Activated CD8-positive, alpha-beta memory T cell treated with anti-CD3 and anti-CD28 coated beads for 36 hours (primary cell): ENCODE measurements at regions not wholly inside any gene's neighbourhood (a gene's known extent, or its start where the extent isn't known, plus 50 kb on each side); places are given as distances from the start of the nearest gene placed in this dataset.

ENCODE experiments used
- CTCF ChIA-PET: fragments of 350-600 bp; sonication (Branson Sonifier 250); formaldehyde crosslinking; loops from one replicate; lab custom pipeline; 2021; ENCODE audit warnings: antibody characterized with exemption; lab: Charles Lee
- POLR2A ChIA-PET: fragments of 350-600 bp; sonication (Branson Sonifier 250); formaldehyde crosslinking; loops from one replicate; lab custom pipeline; 2021; ENCODE audit warnings: antibody characterized with exemption; lab: Charles Lee

GRCh38 chr6:1479601-1480221 is 90.3 kb downstream of the FOXF2 start:
- ChIA-PET CTCF (interaction anchor here (0.6 kb wide), 1 partner anchor 1292 kb away, joined by 3 read pairs; no protein-coding TSS in a partner anchor), POLR2A (no interaction called here)

DNA sequence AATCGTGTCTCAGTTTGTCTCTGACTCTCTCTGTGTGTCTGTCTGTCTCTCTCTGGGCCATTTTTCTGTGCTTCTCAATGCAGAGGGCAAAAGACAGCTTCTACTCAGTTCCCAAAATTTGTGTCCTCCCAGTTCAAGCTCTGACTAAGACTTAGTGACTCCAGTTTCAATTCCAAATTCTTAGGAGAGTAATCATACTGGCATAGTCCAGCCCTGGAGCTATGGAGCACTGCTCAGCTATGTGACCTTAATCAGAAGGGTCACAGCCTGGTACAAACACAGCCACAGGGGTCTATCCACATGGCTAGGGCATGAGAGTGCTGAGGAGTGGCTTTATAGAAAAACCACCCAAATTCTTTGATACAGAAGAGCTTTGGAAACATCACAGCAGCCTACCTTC is 91.9 kb downstream of the FOXF2 start:
- ChIA-PET POLR2A (no interaction called here), CTCF (no interaction called here)

DNA sequence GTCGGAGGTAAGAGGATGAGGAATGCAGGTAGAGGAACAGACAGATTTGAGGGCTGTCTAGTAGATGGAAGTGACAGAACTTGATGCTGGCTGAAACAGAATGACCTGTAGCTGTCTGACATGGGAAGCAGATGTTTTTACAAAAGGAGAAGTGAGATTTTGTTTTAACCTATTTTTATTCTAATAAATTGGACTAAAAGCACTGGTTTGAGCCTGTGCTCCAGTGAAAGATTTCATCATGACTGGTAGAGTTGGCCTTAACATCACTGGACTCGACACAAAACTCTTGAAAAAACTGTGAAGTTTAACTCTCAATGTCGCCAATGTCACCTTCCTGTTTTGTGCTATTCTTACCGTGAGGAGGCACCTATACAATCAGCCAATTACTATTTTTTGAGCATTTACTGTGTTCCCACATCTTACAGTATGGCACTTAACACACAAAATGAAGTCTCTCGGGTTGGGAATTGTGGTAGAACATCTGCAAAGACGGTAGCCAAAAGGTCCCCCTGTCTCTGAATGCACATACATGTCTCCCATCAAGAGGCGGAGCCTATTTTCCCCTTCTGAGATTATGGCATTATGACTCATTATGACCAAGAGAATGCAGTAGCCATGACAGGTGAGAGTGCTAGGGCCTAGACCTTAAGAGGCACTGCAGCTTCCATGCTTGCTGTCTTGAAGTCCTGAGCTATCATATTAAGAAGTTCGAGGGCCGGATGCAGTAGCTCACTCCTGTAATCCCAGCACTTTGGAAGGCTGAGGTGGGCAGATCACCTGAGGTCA is 93.2 kb downstream of the FOXF2 start:
- ChIA-PET CTCF (no interaction called here), POLR2A (no interaction called here)

DNA sequence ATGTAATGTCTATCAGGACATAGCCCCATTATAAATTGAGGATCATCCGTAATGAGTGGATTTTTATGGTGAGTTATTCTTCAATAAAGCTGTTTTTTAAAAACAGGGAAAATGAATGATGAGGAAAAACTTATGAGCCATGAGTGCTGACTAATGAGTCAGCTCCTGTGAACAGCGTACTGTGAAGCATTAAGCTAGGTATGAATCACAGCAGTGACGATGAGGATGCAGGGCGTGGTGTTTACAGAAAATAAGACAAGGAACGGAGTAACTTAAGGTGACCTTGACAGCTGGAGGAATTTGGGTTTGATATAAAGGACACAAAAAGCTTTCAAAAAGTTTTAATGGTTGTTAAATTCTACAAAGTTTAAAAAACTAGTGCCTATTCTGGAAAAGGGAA is 96.3 kb downstream of the FOXF2 start:
- CTCF ChIA-PET = no interaction called here

DNA sequence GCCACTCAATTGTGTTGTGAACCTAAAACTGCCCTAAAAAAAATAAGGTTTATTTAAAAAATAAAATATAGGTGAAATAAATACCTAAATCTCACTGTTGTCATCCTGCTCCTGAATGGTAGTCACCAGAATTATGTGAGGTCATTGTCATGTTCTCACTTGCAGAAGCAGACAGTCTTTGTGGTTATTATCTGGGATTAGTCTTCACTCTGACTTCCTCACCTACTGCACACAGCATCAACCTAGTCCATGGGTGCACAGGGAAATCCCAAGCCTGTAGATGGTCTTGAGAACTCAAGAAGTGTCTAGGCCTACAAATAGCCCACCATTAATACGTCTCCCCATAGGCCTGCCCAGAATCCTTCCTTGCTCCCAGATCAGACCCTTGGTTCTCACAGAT is 97.0 kb downstream of the FOXF2 start:
- ChIA-PET CTCF (no interaction called here), POLR2A (no interaction called here)

More for the DNA sequence above, 96.3 kb downstream of the FOXF2 start:
- POLR2A ChIA-PET = no interaction called here

DNA sequence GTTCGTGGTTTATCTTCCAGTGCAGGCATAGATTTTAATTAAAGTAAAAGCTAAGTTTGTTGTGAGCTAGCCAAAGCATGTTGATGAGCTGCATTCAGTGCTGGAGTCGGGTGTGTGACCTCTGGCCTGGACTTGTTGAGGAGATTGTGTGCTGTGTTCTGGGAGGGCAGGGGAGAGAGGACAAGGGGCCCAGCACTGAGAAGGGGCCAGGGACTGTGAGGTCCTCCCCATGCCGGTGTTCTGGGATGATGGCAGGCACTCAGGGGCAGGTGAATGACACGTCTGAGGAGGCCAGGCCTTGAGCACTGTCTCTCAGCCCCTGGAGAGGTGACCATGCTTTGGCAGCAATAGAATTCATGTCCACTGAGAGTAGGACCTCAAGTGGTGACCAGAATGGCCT is 97.9 kb downstream of the FOXF2 start:
- ChIA-PET CTCF (no interaction called here), POLR2A (no interaction called here)

- CTCF ChIA-PET = no interaction called here
- POLR2A ChIA-PET = no interaction called here
Observed at GRCh38 chr6:1491025-1491424, 101.6 kb downstream of the FOXF2 start.

DNA sequence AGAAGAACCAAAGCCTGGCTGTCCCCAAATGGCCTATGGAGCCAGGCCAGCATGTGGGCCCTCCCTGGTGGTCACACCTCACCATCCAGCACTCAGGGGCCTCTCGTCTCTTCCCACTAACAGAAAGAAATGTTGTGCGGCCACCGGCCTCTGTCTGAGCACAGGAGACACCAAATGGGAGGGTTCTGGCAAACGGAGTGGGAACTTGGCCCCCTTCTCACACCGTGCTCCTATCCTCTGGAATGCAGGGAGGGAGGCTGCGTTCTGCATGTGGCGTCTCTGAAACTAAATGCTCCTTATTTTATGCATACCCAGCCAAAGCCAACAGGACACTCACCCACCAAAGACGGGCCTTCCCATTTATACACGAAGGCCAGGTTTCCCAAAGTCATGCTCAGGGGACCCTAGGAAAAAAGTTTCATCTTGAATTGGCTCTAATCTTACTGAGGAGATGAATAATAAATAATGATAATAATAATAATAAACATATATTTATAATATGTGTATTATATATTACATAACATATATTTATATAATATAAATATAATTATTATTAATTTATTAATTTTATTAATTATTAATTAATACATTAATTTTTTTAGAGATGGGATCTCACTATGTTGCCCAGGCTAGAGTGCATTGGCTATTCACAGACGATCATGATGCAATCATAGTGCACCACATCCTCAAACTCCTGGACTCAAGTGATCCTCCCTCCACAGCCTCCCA is 102.4 kb downstream of the FOXF2 start:
- ChIA-PET CTCF (no interaction called here), POLR2A (no interaction called here)

DNA sequence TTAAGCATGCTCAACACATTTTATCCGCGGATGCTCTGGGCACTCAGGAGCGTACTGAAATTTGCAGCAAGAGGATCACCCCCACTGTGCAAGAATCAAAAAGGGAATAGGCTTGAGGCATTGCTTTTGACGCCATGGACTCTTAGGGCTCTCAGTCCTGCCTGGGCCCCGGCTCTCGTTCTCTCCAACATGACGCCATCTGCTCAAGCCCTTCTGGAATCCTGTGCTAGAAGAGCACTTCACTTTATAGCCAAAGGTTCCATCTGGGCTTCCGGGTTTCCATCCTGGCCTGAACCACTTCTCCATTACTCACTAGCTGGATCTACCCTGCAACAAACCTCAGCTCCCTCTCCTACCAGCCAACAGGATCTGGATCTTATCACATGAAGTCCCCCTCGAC is 105.3 kb downstream of the FOXF2 start:
- CTCF ChIA-PET = no interaction called here
- POLR2A ChIA-PET = no interaction called here

GRCh38 chr6:1495344-1495743 is 106.0 kb downstream of the FOXF2 start:
- ChIA-PET POLR2A (no interaction called here), CTCF (no interaction called here)

DNA sequence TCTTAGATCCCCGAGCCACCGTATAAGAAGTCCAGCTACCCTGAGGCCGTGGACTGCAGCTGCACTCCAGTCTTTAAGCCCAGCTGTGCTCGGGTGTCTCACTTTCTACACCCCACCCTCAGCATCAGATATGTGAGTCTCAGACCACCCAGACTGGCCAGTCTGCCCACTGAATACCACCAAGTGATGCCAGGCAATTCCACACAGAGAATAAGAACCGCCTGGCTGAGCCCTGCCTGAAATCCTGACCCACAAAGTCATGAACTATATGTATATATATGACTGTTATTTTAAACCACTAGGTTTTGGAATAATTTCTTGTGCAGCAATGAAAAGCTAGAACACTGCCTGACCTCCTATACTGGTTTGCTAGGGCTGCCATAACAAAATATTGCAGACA is 106.7 kb downstream of the FOXF2 start:
- ChIA-PET POLR2A (no interaction called here), CTCF (no interaction called here)

DNA sequence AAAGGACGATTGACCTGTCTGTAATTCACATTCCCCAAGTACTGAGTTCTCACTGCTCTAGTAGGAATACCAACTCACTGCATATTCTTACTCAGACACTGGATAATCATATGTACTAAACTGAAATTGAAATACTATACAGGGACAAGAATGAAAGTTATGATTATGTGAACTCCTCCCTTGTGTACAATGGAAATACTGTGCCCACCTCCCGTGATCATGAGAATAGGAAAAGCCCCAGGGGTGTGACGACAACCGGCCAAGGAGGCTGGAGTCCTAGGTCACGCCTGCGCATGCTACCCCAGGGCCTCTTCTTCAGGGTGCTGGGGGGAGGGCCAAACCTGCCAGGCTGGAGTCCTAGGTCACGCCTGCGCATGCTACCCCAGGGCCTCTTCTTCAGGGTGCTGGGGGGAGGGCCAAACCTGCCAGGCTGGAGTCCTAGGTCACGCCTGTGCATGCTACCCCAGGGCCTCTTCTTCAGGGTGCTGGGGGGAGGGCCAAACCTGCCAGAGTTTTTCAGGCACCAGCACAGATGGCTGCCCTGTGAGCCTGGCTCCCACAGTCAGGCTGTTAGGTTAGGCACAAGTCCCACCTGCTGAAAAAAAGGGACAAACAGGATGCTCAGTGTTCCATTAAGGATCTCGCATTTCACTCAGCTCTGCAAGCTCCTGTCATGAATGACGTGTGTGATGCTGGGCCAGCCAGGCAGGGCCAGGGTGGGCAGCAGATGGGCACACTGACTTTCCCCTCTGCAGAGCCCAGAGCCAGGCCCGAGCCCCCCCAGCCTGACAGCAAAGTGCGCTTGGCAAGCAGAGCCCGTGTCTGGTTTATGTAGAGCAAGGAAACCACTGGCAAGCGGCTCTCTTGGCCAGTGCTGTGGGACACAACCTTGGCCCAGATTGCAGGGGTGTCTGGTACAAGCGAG is 107.7 kb downstream of the FOXF2 start:
- CTCF ChIA-PET = no interaction called here
- POLR2A ChIA-PET = no interaction called here

- POLR2A ChIA-PET = no interaction called here
- CTCF ChIA-PET = no interaction called here
Observed at GRCh38 chr6:1497761-1498105, 108.4 kb downstream of the FOXF2 start.

DNA sequence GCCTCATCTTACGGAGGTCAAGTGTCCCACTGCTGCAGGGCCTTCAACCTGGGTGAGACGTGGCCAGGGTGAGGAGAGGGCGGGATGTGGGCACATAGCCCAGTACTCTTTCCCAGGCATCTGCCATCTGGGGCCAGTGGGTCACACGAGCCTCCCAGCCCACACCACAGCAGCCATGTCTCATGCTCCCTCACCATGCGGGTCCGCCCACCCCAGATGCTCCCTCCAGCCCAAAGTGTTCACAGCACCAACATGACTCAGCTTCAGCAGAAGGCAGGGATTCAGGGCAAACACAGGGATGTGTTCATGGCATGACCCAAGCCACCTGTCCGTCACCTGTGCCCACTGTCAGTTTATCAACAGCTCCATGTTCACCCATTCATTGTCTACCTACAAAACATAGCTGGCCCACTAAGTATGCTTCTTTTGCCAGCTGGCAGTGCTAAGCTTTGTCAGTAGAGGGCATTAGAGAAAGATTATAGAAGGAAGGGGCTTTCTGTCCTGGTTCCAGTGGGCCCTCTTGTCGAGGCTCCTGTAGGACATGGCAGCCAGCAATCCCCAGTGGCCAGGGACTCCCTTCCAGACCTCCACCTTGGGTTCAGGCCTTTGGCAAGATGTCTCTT is 109.2 kb downstream of the FOXF2 start:
- ChIA-PET POLR2A (no interaction called here), CTCF (no interaction called here)

- ChIA-PET POLR2A (no interaction called here), CTCF (no interaction called here)
Observed at GRCh38 chr6:1499777-1500176, 109.9 kb upstream of the FOXC1 start.

- ChIA-PET POLR2A (no interaction called here), CTCF (no interaction called here)
Observed at GRCh38 chr6:1500913-1501312, 108.8 kb upstream of the FOXC1 start.

- POLR2A ChIA-PET = no interaction called here
- CTCF ChIA-PET = no interaction called here
Observed at GRCh38 chr6:1502041-1502440, 107.7 kb upstream of the FOXC1 start.

DNA sequence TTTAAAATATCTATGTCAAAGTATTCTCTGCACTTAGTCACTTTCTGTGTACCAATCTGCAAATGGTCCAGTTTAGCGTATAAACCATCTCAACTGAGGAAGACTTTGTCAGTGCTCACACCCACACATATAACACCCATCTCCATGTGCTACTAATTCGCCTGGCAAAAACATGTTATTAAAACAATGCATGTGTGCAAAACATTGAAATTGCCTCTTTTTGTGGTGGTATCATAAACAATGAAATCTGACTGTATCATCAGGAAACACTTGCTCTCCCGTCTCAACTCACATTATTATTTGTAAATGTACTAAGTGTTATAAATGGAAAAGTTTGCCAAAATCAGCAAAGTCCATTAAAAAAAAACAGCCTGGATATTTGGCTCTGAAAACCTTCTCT is 105.9 kb upstream of the FOXC1 start:
- POLR2A ChIA-PET = no interaction called here

DNA sequence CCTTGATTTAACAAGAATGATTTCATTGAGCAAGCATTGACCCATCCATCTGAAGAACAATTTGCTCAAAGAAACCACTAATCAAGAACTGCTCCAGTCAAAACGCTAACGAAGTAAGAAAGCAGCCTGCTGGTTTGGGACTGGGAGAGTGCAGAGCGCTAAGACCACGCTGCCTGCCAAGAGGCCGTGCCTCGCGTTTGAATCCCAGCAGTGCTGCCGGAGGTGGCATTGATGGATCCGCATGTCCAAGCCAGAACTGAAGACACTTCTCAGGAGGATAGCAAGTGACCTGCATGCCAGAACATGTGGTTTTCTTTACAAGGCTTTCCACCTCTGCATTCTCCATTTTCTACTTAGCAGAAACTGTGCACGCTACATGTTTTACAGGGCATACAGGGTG is 105.2 kb upstream of the FOXC1 start:
- ChIA-PET POLR2A (no interaction called here), CTCF (no interaction called here)

More for the DNA sequence above, 105.9 kb upstream of the FOXC1 start:
- CTCF ChIA-PET = no interaction called here
